NOMO-1 treated with dmso at 0.1 percent for 144 hours (cell line): ENCODE measurements at regions not wholly inside any gene's neighbourhood (a gene's known extent, or its start where the extent isn't known, plus 50 kb on each side); places are given as distances from the start of the nearest gene placed in this dataset.
"Not testable (repeated sequence)": the region's sequence is repeated elsewhere in the genome, so short reads cannot be mapped to it uniquely, and the experiment has no call there.

ENCODE experiments used
- DNase-seq: peaks from one replicate; lab custom pipeline; 2025; ENCODE audit not compliant: unreplicated experiment; lab: John Stamatoyannopoulos, UW

DNA sequence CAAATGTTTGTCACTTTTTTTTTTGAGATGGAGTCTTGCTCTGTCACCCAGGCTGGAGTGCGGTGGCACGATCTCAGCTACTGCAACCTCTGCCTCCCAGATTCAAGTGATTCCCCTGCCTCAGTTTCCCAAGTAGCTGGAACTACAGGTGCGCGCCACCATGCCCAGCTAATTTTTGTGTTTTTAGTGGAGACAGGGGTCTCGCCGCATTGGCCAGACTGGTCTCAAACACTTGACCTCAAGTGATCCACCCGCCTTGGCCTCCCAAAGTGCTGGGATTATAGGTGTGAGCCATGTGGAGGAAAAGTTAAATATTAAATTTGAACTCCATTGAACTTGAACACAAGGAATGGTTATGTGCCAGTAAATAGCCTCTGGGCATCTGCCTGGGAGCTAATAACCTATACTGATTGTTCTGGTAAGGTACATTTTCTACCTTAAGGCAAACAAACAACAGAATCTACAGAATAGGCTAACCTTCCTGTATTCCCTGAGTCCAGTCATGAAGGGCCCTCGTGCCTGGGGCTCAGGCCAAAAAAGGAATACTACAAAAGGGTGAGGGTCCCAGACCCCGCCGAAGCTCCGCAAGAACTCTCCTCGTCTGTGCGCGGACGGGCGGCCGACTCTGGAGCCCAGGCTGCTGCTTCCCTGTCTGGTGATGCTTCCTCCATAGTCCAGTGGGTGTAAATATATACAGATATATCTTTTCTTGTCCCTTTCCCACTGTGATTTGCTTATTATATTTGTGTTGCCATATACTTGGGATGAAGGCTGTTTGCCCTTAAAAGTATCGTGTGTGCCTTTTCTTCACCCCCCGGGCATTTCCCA, 74.0 kb upstream of the EIF5 start:
- DNase-seq, result no peak

DNA sequence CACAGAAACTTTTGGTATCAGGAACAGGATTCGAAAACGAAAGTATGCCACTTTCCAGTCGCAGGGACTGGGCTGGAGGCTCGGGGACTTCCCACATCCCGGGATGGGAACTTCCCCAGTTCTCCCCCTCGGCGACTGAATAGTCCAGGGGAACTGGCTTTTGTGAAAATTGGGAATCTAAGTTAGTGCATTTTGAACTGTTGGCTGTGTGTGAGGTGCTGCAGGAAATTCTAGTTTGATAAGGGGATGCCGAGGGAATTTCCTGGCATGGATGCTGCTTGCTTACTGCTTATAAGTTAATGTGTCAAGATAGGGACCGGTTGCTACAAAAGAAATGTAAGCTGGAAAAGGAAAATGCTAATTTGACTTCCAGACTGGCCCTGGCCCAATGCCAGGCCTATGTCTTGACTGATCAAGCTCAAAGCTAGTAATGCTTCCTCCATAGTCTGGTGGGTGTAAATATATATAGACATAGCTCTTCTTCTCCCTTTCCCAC, 73.4 kb upstream of the EIF5 start:
- no peak for DNase-seq

DNA sequence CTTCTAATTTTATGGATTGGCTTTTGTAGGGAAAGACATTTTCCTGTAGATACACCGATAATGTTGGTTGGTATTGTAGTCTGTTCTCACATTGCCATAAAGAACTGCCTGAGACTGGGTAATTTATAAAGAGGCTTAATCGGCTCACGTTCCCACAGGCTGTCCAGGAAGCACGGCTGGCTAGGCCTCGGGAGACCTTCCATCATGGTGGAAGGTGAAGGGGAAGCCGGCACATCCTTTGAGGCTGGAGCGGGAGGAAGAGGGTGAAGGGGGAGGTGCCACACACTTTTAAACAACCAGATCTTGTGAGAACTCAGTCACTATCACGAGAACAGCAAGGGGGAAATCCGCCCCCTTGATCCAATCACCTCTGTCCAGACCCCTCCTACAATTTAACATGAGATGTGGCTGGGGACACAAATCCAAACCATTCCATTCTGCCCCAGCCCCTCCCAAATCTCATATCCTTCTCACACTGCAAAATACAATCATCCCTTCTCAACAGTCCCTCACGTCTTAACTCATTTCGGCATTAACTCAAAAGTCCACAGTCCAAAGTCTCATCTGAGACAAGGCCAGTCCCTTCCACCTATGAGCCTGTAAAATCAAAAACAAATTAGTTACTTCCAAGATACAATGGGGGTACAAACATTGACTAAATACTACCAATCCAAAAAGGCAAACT, 66.7 kb upstream of the EIF5 start:
- DNase-seq, result no peak

DNA sequence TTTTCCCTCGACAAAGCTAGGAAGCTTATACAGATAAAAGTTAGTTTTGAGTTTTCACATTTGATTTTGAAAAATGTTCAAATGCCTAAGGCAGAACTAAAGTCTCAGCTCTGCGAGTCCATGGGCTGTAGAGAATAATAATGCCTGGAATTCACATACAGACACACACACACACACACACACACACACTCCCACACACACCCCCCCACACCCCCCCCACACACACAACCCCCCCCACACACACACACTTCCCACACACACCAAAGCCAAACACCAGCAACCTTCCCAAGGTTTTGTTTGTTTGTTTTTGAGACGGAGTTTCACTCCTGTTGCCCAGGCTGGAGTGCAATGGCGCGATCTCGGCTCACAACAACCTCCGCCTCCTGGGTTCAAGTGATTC, 62.8 kb upstream of the EIF5 start:
- no peak for DNase-seq

DNA sequence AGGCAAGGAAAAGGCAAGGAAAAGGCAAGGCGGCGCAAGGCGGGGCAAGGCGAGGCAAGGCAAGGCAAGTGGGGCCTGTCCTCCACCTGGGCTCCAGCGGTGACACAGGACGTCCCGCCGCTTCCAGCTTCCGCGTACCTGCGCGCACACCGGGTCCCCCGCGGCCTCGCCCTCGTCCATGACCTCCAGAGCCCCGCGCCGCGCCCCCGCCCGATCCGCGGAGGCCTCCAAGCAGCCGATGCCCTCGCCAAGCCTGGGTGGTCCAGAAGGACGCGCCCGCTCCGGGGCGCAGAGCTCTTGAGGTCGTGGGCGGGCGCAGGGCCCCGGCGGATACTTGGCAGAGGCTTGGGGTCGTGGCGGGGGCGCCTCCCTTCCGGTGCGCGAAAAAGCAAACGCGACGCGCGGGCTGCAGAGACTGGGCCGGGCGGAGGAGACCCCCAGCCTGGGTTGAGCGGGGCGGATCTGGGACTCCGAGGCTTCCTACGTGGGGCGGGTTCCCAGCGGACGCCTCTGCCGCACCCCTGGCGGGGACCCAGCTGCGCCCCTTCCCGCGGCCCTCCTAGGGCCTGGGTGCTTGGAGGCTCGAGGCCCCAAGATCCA, 60.8 kb upstream of the EIF5 start:
- DNase-seq, result no peak

DNA sequence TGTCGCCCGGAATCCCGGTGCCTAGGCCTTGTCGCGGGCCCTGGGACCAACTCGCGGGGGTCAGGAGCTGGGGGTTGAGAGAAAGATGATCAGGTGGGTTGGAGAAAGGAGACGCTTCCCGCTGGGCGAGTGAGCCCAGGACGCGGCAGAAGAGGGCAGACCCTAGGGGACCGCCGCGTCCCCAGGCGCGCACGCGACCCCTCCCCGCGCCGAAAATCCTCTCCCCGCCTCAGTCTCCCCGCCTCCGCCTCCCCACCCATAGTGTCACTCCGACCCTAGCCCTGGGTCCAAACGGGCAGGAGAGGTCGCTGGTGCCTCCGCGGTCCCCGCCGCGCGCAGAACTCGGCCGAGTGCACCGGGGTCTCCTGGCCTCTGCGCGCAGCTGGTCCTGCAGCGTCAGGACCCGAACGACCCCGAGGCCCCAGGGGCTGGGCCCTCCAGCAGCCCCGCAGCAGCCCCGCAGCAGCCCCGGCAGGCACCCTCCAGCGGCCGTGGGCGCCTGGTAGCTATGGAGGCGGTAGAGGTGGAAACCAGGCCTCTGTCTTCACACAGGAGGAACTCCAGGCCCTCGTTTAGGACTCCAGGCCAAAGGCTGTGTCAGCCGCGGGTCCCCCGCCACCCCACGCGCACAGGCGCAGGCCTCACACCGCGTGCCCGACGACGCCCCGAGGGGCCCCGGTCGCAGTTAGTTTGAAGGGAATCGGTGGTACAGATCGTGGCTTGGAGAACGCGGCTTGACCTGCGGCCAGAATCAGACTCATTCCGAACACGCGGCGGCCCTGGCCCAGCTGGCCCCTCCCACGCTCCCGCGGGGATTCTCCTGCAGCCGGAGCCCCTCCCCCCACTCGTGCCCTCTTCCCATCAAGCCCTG, 60.1 kb upstream of the EIF5 start:
- no peak for DNase-seq

DNA sequence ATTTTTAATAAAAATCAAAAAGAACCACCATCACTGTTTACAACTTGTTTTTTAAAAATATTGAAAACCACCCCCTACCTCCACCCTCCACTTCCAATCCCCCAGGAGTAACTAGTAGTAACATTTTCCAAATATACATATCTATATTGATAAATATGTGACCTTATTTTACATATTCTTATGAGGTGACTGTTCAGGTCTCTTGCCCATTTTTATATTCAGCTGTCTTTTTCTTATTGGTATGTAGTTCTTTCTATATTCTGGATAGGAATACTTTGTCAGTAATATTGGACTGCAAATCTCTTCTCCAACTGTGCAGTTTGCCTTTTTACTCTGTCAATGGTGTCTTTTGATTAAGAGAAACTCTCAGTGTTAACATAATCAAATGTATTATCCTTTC, 59.0 kb upstream of the EIF5 start:
- DNase-seq, result no peak

DNA sequence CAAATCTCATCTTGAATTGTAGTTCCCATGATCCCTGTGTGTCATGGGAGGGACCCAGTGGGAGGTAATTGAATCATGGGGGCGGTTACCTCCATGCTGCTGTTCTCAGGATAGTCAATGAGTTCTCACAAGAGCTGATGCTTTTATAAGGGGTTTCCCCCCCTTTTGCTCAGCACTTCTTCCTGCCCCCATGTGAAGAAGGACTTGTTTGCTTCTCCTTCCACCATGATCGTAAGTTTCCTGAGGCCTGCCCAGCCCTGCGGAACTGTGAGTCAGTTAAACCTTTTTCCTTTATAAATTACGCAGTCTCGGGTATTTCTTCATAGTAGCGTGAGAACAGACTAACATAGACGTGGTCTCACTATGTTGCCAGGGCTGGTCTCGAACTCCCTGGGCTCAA, 56.1 kb upstream of the EIF5 start:
- no peak for DNase-seq

DNA sequence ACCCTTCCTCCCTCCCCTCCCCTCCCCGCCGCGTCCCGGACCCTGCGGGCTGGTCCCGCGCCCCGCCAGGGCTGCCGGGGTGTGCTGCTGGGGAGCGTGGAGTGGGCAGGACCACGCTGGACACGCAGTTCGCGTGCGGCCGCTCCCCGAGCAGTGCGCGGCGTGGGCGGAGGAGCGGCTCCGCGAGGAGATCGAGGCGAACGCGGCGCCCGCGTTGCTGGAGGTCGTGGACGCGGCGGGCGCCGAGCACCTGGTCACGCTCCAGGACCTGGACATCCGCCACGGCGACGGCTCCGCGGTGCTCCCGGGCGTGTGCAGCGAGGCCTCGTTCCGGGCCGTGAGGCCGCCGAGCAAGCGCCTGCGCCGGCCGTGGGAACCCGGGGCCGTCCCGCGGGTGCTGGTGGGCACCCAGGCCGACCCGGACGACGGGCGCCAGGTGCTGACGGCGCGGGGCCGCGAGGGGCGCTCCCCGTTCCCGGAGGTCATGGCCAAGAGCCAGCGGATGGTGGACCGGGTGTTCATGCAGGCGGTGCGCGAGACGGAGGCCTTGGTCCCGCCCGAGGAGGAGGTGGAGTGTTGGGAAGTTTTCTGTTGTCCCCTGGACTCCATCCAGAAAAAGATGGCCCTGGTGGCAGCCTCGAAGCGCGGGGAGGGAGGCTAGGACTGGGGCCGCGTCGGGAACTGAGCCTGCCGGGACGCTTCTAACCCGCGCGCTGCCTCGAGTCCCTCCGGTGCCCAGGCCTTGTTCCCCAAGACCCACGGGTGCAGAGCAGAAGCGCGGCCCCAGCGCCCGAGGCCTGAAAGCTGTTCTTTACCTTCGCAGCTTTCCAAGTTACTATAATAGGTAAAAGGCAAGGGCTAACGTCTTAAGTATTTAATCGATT, 54.7 kb upstream of the EIF5 start:
- DNase-seq, result no peak

DNA sequence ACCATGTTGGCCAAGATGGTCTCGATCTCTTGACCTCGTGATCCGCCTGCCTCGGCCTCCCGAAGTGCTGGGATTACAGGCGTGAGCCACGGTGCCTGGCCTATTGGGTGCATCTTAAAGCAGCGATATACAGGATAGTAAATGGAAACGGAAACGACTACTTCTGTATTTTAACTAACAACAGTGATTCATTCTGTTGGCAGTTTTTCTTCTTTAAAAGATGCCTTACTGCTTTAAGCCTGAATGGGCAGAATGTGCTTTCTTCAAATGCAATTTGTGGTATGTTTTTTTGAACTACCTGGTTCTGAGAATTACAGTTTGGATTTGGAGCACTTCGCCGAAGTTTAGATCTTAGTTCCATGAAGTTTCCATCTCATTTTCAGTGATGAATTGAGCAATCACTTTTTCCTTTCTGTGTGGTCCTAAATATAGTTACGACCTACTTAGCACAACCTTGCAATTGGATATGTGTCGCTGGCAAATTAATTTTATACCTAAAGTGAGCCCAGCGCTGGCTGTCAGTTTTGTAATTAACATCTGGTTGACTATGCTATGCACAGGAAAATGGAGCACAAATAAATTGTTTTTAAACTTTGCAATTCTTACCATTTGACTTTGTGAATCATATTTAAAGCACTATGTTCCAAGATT, 53.6 kb upstream of the EIF5 start:
- DNase-seq, result no peak

DNA sequence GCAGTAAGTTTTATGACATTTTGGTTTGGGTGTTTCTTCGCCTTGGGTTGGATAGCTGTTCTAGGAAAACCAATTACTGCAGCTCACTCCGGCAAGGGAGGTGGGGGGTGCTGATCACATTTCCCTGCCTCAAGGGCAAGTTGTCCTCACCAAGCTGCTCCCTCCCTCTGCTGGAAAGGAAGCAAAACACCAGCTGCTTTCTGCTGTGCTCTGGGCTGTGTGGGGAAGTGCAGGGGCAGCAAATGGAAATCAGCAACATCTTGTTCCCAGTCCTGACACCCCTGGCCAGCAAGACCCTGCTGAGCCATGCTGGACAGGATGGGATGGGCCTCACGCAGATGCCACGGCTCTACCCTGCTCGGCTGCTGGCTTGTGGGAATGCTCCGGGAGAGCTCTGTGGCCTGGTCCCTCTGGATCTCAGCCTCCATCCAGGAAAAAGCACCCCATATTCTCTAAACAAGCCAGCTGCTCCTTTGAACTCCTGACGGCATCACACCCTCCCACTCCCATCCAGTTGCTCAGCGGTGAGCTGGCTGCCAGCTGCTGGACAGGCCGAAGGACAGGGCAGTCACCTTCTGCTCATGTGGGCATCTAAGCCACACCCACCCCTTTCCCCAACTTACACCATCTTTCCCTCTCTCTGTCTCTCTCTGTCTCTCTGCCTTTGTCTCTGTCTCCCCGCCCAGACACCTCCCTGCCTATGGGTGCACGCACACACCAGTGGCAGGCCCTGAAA, 52.4 kb upstream of the EIF5 start:
- DNase-seq, result no peak

DNA sequence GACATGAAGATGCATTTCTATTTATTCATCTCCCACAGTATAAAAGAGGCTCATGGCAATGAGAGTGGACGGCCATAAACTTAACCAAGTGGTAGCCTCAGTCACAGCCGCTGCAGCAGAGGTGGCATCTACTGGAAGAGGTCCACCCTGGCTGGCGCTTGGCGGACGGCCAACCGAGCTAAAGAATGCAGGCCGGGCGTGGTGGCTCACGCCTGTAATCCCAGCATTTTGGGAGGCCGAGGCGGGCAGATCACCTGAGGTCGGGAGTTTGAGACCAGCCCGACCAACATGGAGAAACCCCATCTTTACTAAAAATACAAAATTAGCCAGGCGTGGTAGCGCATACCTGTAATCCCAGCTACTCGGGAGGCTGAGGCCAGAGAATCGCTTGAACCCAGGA, 51.7 kb upstream of the EIF5 start:
- DNase-seq, result not testable (repeated sequence)

DNA sequence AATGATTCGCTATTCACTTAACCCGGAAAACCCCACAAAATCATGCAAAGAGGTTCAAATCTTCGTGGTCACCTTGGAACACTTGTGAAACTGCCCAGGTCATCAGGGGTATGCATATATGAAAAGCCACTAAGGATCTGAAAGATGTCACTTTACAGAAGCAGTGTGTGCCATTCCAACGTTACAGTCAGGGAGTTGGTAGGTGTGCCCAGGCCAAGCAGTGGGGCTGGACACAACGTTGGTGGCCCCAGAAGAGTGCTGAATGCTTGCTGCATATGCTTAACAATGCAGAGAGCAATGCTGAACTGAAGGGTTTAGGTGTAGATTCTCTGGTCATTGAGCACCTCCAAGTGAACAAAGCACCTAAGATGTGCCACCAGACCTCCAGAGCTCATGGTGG, 51.1 kb upstream of the EIF5 start:
- no peak for DNase-seq

DNA sequence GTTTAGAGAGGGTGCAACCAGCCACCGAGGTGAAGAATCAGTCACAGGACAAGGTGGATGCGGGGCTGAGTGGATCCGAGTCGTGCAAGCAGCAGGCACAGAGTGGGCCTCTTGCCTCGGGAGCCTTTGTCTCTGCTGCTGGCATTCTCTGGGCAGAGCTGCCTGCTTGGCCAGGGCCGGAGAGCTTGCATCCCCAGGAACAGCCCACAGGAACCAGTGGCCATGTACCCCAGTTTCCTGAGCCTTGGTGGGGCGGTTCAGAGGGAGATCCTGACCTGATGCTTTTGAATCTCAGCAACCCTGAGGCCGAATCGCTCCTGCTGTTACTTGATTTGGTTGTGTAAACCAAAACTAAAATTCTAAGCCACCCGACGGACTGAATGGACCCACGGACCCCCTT, 50.1 kb upstream of the EIF5 start:
- DNase-seq, result no peak
